Chondrocyte (in vitro differentiated cells): ENCODE measurements at regions not wholly inside any gene's neighbourhood (a gene's known extent, or its start where the extent isn't known, plus 50 kb on each side); places are given as distances from the start of the nearest gene placed in this dataset.
"Not testable (repeated sequence)": the region's sequence is repeated elsewhere in the genome, so short reads cannot be mapped to it uniquely, and the experiment has no call there.

Experiments used
- DNase-seq: peaks from one replicate; pipeline ENCODE4 v3.0.0; 2021; ENCODE audit warnings: mixed read lengths, low spot score
- H3K27ac Mint-ChIP-seq: one replicate; pipeline ENCODE4 v1.8.0; 2021; ENCODE audit warnings: mild to moderate bottlenecking, moderate library complexity, mixed read lengths; ENCODE audit not compliant: unreplicated experiment
- H3K27me3 Mint-ChIP-seq: 2 replicates; pipeline ENCODE4 v1.8.0; 2021; ENCODE audit warnings: low read depth, mixed read lengths
- H3K36me3 Mint-ChIP-seq: 2 replicates; pipeline ENCODE4 v1.8.0; 2021; ENCODE audit warnings: low read depth, mixed read lengths
- H3K4me1 Mint-ChIP-seq: 2 replicates; pipeline ENCODE4 v1.8.0; 2021; ENCODE audit warnings: low read depth, mild to moderate bottlenecking, mixed read lengths
- H3K4me3 Mint-ChIP-seq: one replicate; pipeline ENCODE4 v1.8.0; 2021; ENCODE audit warnings: mild to moderate bottlenecking, moderate library complexity, mixed read lengths; ENCODE audit not compliant: unreplicated experiment
- H3K9me3 Mint-ChIP-seq: 2 replicates; pipeline ENCODE4 v1.8.0; 2021; ENCODE audit warnings: low read depth, mixed read lengths
- TF ChIP-seq, protein P1 (sequence below): fragments of 200-600 bp; sonication (generic); IDR thresholded peaks from 2 replicates; pipeline ENCODE4 v1.5.0; 2021; ENCODE audit warnings: antibody characterized with exemption, mild to moderate bottlenecking, moderate library complexity

DNA sequence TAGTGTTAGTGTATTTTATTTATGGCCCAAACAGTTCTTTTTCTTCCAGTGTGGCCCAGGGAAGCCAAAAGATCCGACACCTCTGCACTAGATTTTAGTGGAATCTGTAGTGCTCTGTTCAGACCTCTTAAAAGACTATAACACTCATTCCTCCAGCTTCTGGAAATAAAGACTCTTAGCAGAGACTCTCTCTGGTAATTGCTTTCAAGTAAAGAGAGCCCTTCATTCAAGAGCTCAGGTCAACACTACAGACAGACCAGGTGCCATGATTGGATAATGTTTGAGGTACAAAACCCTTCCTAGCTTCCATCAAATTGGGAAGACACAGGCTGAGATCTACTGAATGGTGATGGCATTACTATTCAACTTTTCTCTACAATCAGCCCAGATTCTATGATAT, 255.8 kb downstream of the PRDM9 start:
- no peaks in the 10 kb centered on the region for H3K36me3 Mint-ChIP-seq
- H3K27ac Mint-ChIP-seq, result no peak overlapping the region
- no peak for DNase-seq
- no peak overlapping the region for H3K4me3 Mint-ChIP-seq
- no peaks in the 10 kb centered on the region for H3K27me3 Mint-ChIP-seq
- TF ChIP-seq, protein P1, sequence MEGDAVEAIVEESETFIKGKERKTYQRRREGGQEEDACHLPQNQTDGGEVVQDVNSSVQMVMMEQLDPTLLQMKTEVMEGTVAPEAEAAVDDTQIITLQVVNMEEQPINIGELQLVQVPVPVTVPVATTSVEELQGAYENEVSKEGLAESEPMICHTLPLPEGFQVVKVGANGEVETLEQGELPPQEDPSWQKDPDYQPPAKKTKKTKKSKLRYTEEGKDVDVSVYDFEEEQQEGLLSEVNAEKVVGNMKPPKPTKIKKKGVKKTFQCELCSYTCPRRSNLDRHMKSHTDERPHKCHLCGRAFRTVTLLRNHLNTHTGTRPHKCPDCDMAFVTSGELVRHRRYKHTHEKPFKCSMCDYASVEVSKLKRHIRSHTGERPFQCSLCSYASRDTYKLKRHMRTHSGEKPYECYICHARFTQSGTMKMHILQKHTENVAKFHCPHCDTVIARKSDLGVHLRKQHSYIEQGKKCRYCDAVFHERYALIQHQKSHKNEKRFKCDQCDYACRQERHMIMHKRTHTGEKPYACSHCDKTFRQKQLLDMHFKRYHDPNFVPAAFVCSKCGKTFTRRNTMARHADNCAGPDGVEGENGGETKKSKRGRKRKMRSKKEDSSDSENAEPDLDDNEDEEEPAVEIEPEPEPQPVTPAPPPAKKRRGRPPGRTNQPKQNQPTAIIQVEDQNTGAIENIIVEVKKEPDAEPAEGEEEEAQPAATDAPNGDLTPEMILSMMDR, result no peak
- H3K9me3 Mint-ChIP-seq, result no peaks in the 10 kb centered on the region
- no peaks in the 10 kb centered on the region for H3K4me1 Mint-ChIP-seq

DNA sequence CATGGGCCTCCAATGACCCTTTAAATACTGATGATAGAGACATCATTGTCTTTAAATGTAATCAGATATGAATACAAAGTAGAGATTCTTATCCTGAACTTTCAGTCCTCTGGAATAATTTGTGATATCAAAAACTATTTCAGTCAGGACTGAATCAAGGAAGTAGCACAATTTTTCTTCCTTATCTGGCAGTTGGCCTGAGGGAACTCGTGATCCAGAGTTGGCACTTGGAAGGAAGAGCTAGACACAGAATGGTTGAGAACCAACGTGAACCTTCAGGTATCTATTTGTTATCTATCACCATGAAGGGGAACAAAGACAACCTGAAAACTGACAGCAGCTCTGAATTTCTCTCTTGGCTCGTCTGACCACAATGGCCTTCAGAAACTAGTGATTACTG, 269.3 kb downstream of the PRDM9 start:
- Mint-ChIP-seq H3K4me3 (no peak overlapping the region), H3K27me3 (peaks cover 1% of the 10 kb centered on the region)
- TF ChIP-seq, protein P1, result no peak

DNA sequence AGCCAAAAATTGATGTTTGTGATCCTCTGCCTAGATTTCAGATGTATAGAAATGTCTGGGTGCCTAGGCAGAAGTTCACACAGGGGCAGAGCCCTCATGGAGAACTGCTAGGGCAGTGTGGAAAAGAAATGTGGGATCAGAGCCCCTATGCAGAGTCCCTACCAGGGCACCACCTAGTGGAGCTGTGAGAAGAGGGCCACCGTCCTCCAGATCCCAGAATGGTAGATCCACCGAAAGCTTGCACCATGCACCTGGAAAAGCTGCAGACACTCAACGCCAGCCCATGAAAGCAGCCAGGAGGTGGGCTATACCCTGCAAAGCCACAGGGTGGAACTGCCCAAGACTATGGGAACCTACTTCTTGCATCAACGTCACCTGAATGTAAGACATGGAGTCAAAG, 292.9 kb downstream of the PRDM9 start:
- TF ChIP-seq, protein P1, result peak; percentile 14
- not testable (repeated sequence) for H3K27ac Mint-ChIP-seq, H3K27me3 Mint-ChIP-seq, H3K4me3 Mint-ChIP-seq, H3K4me1 Mint-ChIP-seq, DNase-seq, H3K9me3 Mint-ChIP-seq, H3K36me3 Mint-ChIP-seq

More for the DNA sequence above, 269.3 kb downstream of the PRDM9 start:
- Mint-ChIP-seq H3K9me3 (no peaks in the 10 kb centered on the region), H3K4me1 (no peaks in the 10 kb centered on the region), H3K27ac (no peak overlapping the region), H3K36me3 (no peaks in the 10 kb centered on the region)
- DNase-seq, result no peak

DNA sequence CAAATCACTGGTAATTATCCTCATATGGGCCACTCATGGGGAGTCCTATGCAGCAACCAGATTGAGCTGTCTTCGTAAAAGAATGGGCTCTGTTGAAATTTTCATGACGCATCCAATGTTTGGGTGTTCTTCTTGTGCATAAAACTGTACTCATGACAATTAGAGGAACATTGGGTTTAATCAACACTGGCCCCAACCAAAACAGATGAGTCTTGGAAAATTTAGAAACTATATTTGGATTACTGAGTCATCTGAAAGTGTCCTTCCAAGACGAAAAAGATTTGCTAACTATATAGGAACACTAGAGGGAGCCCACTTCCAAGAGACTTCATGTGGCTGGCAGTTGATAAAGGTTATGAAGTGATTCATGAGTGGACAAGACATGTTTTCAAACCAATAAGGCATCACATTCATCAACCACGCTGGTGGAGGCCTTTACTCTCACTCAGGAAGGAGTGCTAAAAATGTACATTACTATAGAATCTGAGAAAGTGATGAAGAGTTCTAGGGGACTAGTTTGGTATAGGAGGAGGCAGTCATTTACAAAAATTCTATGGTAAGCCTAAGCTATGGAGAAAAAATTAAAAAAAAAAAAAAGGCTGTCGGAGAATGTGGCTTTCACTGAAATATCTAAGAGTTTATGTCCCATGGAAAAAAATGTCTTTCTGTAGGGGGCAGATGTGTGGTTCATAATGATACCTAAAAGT, 313.5 kb downstream of the PRDM9 start:
- TF ChIP-seq, protein P1, result peak; percentile 81
- Mint-ChIP-seq H3K27ac (no peak overlapping the region), H3K9me3 (no peaks in the 10 kb centered on the region), H3K36me3 (no peaks in the 10 kb centered on the region), H3K4me1 (no peaks in the 10 kb centered on the region), H3K27me3 (no peaks in the 10 kb centered on the region), H3K4me3 (no peak overlapping the region)
- no peak for DNase-seq

GRCh38 chr5:23823521-23823920, 316.1 kb downstream of the PRDM9 start:
- TF ChIP-seq, protein P1, result no peak
- Mint-ChIP-seq H3K4me1 (no peaks in the 10 kb centered on the region), H3K27me3 (no peaks in the 10 kb centered on the region), H3K4me3 (no peak overlapping the region), H3K27ac (no peak overlapping the region), H3K9me3 (no peaks in the 10 kb centered on the region), H3K36me3 (no peaks in the 10 kb centered on the region)
- DNase-seq, result no peak
